Activated CD8-positive, alpha-beta memory T cell treated with anti-CD3 and anti-CD28 coated beads, Interleukin-2, amount 50 U/mL, for 4 hours (primary cell): ENCODE measurements at regions not wholly inside any gene's neighbourhood (a gene's known extent, or its start where the extent isn't known, plus 50 kb on each side); places are given as distances from the start of the nearest gene placed in this dataset.

Experiments used
- DNase-seq: peaks from one replicate; pipeline ENCODE4 v3.0.0-alpha.2; 2020

DNA sequence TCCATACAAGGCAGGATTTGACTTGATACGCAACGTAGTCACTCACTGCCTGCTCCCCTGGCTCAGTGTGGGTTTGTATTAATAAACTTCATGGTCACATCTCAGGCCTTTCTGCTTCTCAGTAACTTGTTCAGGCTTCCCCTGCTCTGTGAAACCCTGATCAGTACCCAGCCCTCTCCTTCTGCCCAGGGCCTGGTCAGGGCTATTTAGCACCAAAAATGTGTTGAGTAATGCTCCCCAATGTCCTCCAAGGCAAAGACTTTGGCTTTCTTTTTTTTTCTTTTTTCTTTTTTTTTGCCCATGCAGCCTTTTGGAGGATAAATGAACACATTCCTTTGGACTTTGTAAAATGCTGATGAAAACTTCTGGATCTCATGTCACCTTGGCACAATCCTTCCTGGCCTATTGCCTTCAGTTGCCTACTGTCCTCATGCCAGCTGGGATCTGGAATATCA lies 399.2 kb upstream of the KLF4 start:
- no peak for DNase-seq

DNA sequence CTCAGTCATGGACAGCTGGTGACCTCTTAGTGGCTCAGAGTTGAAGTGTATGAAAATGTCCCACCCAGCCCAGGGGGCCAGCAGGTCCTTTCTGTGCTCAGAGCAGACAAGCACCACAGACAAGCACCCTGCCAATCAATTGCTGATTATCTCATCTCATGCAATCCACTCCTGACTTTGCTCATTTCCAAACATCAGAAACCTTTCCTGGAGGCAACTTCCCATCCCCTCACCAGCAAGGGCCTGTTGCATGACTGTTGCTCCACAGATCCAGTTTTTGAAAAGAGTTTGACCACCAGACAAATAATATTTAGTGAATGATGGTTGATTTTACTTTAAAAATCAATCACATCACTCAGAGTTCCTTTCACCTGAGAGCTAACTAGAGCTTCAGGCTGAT lies 397.3 kb upstream of the KLF4 start:
- DNase-seq = no peak

DNA sequence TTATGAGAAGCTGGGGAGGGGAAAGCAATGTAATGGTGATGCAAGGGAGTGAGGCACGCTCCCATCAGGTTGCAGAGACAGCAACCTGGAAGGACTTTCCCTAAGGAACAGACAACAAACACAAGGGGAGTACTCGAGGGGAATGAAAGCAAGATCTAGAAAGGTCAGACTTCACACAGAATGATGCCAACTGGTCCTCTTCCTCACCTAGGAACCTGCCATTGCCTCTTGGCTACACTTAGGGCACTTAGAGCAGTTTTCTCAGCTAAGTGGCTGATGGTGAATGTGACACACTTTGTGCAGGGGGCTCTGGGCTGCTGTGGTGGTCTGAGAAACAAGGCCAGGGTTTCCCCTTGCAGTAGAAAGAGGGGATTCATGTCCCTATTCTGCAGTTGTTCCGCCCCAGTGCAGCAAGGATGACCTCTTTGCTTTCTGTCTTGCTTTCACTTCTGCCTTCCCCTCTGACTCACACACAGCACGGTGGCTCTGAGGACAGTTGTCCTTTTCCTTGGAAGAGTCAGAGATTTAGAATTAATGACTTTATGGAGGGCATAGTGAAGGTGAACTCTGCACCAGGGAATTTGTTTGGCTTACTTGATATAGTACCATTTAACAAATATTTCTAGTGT lies 394.0 kb upstream of the KLF4 start:
- DNase-seq = no peak

DNA sequence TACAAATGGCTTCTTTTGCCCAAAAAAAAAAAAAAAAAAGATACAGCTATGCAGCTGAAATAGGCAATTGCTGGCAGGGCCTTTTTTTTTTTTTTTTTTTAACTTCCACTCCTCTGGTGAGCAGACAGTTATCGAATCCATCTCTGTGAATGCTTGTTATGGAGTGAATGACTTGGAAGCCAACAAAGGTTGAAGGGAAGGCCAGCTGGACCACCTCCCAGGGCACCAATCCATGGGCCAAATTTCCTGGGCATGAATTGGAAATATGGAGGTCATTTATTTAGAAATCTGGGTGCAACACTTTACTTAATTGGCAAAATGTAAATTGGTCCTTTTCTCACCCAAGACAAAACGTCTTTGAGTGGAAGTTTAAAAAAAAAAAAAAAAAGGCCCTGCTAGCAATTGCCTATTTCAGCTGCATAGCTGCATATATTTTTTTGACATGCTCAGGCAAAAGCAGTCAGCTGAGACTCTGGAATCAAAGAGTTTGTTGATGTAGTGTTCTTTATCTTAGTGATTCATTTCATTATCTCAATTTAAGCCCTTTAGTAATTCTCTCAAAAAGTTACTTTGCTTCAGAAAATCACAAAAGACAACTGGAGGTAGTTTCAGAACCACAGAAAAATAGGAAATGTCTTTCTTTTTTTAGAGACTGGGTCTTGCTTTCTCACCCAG lies 392.2 kb upstream of the KLF4 start:
- DNase-seq = no peak

DNA sequence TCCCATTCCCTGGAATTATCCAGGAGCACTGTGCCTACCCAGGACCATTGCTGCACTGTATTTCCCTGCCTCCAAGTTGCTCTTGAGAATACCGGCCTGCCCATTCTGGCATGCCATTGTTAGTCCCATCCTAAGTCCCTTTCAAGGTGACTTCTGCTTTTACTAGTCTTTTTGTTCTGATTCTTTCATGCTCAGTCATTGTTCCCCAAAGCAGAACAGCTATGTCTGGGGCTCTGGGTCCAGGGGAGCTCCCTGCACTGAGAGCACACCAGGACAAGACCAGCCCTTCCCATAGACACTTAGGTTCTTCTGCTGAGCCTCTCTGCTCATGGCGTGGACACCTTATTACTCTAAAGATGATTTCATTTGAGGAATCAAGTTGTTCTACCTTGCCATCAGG lies 388.9 kb upstream of the KLF4 start:
- DNase-seq = no peak

DNA sequence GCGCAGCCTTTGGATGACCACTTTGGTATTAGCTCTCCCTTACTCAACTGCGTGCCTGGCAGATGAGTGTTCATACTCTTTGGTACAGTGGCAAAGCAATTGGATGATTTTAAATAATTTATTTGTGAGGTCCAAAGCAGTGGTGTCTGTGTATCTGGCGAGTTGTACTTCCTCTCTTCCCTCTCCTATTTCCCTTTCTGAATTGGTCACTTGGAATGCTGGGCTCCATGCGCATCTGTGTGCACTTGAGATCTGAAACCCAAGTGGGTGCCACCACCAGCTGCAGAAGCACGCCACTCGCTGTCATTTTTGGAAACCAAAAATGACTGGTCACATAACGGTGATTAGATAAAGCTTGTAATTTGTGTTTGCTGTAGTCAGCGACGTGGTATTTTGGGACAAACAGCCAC lies 386.0 kb upstream of the KLF4 start:
- no peak for DNase-seq

DNA sequence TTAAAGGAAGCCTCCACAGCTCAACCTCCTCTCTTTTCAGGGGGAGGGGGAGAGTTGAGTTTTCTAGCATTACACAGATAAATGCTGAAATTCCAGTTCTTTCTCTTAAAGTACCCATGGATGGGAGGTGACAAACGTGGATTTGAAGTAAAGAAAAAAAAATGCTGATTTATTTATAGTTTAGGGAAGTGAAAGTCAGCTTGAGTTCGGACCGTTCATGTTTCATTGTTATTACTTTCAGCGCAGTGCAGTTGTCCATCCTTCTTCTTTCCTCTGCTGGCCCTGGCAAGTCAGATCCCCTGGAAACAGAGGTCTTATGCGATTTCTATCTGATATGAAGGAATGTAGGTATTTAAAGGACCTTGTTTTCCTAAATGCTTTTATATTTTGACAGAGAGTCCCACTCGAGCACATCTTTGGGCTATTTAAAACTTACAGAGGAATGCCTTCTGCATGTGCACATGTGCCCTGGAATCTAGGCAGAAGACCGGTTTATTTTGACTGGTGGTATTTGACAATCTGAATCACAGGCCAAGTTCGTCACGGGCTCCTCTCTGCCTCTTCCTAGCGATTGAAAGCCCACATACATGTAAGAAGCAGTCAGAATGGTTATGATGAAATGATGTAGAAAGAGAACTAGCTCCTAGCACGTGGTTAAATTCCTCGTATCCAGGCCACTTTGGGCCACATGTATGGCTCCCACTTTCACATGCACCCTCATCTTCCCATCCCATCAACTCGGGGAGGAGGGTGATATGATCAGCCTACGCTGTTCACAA lies 385.2 kb upstream of the KLF4 start:
- DNase-seq = no peak

DNA sequence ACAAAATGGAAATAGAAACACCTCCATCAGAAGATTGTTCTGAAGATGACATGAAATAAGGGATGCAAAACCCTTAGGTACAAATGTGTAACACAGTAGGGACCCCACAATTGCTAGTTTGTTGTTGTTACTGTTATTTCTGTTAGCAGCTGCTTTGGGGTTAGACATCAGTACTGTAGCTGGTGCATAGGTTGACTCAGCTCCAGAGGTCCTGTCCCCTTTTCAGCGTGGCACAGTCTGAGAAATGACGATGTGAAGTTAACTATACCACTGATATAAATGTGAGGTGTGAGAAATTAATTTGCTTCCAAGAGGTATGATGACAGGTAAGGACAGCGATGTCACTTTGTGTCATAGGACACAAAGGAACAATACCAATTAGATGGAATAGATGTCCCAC lies 384.6 kb upstream of the KLF4 start:
- no peak for DNase-seq

DNA sequence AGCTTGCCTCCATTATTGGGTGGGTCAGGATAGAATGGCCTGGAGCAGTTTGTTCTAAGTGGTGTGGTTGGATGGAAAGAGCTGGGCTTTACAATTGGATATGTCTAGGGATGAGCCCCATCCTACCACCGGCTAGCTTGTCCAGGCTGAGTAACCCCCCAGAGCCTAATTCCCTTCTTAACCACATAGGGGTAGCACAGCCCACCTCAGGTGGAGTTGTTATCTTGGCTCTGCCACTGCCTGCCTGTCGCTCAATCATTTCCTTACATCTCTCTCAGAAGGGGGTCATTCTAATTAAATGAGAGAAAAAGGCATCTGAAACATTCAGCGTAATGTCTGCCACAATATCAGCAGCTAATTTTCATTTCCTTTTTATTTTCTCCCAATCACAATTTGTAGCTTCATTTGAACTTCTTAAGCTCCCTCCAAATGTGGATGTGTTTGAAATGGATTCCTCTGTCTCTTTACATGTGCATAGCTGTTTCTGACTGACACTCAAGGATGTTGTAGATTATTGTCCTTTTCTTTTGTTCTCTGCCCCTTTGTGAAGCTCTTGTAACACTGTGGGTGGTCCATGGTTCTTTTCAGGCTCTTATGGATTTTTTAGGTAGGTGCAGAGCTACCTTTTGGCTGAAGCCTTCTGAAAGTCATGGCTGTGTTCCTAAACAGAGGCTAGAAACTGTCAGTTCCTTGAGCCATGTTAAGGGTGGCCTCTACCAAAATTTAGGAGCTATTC lies 383.1 kb upstream of the KLF4 start:
- DNase-seq = no peak

DNA sequence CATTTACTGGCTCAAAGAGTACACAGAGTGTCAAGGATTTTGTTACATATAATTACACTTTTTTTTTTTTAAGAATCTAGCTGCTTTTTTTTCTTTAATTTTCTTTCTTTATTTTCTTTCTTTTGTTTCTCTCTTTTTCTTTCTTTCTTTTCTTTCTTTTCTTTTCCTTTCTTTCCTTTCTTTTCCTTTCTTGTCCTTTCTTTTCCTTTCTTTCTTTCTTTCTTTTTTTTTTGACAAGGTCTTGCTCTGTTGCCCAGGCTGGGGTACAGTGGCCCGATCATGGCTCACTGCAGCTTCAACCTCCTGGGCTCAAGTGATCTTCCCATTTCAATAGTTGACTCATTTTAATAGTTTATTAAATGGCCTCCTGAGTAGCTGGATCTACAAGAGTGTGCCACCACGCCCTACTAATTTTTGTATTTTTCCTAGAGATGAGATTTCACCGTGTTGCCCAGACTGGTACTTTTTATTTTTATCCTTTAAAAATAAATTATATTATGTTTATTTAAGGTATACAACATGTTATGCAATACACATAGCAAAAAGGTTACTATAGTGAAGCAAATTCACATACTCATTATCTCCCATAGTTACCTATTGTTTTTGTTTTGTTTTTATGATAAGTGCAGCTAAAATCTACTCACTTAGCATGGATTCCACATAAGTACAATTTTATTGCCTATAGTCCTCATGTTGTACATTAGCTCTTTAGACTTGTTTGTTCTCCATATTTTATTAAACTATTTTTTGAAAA lies 381.5 kb upstream of the KLF4 start:
- DNase-seq = no peak

DNA sequence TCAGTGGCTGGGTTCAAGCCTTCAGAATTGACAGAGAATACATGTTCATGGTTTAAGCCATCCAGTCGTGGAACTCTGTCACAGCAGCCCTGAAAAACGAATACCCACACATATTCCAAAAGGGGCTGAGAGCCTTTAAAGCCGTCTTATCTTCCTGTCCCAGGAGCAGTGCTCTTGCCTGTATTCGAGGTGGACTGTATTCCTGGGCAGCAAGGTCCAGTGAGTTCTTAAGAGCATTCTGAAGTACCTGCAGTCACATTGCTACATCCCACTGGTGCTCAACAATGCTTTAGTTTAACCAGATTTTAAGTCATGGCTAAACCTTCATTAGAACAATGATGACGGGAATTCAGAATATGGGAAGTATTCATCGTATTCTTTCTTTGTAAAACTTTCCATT lies 380.7 kb upstream of the KLF4 start:
- no peak for DNase-seq

DNA sequence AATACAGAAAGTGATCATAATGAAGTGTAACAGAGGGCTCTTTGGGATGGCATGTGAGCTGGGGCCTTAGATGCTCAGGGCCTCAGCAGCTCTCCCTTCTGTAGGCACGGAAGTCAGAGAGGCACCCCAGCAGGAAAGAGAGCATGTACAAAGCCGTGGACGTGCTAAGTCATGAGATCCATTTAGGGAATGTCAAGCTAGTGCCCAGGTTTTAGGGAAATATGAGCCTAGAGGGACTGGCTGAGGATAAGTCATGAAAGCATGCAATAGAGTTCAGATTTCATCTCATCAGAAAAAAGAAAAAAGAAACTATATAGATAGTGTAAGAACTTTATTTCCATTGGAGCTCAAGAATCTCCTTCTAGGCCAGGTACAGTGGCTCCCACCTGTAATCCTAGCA lies 379.5 kb upstream of the KLF4 start:
- DNase-seq = no peak

DNA sequence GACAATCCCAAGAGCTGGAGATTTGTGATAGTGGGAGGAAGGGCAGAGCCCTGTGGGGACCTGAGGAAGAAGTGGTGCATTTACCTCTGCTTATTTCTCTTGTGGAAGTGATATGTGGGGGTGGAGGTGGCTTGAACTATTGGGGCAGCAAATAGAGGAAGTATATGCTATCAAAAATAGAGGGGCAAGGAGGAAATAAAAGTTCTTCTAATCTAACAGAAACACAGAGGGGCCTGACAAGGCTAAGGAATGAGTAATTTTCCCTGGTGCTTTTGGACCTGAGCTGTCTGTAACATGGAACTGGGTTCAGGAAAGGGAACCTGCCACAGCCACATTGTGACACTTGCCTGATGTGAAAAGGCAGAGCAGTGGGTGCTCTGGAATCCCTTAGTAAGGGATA lies 378.6 kb upstream of the KLF4 start:
- DNase-seq = no peak

DNA sequence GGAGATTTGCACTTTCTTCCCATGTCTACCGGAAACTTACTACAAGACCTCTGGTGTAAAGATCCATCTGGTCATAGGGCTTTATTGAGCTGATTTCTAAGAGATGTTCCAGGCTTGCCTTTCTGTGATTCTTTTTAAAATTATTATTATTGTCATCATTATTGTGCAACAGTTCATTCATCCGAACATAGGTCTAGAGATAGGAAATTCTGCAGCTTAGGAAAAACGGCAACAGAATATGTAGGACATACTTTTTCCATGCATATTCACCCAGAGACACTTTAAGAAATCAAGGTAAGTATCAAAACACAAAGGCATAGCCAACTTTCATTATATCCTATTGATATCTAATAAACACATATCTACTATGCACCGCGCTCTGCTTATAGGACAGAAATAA lies 378.2 kb upstream of the KLF4 start:
- DNase-seq = no peak

DNA sequence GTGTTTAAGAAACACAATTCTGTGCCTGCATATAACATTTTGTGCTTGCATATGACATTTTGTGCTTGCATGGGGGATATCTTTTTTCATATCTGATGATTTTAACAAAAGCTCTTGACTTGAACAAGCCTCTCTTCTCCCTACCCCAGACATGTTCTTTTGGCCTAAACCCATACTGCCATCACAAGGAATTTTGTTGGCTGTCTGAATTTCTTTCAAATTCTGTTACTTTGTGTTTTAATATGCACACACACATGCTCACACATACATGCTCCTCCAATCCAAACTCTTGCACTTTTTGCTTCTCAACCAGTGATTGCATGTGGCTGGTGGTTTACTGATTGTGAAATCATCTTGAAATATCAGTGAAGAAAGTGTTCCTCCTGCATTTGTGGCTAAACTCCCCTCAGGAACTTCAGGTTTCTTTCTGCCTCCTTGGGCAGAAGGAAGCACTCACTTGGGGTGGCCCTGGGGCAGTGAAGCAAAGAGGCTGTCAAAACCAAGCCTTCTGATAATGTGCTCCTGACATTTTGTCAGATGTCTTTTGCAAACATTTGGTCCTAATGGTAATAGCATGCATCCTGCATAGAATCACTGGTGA lies 377.2 kb upstream of the KLF4 start:
- DNase-seq = no peak

DNA sequence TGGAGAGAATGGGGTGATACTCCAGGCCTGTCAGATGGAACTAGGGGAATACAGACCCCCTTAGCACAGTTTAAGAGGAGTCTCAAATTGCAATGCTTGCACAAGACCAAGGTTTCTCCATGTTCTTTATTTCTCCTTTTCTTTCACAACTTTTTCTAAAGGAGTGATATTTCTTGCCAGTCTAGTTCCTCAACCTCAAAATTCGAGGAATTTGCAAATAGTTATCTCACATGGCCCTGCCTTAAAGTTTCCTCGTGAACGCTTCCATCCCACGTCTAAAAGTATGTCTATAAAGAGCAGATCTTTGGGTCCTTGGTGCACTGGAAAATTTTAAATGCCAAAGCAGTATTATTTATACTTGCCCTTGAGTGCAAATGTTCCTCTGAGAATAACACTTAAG lies 373.8 kb upstream of the KLF4 start:
- DNase-seq = no peak

DNA sequence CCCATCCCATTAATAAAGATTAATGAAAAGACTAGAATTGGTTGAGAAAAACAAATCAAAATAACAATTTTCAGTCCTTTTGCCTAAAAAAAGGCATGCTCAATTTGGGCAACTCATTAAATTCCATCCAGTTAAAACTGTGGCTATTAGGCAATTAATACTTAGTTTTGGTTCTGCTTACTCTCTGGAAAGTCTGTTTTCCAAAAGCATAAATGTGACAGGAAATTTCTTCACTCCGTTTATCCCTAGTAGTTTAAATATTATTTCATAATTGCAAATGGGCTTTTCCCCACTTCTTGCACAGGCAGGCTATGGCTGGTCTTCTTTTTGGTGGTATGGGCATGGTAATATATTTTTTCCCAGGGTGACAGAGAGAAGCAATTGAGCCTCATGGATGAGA lies 373.3 kb upstream of the KLF4 start:
- DNase-seq = no peak

DNA sequence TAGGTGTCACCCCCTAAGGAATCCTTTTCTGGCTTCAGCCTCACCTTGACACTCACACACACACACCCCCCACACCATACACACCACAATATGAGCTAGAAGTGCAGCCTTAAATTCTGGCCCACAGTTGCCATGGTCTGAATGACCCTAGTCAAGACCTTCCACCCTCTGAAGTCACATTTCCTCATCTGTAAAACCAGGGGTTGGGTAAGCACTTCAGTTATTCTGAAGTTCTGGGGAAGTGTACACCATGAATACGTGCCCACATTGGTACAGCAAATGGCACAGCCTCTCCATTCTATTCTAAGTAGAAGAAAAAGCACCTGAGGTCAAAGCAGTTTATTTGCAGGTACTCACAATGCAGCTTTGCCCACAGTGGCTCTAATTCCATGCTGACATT lies 372.8 kb upstream of the KLF4 start:
- DNase-seq = no peak

DNA sequence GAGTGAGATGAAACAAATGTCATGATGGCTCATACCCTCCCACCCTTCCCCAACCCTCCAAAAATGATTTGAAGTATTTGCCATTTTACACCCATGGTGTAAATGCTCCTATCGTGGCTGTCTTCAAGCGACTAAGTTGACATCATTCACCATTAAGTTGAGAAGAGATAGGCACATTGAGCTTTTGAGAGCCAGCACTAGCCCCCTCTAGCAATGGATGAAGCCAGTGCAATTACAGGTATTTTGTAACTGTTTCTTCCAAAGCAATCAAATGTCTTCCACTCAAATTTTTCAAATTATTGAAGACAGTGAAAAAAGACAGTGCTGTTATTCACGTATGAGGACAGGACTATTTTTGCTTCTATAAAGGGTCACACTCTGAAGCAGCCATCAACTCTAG lies 371.5 kb upstream of the KLF4 start:
- DNase-seq = no peak

DNA sequence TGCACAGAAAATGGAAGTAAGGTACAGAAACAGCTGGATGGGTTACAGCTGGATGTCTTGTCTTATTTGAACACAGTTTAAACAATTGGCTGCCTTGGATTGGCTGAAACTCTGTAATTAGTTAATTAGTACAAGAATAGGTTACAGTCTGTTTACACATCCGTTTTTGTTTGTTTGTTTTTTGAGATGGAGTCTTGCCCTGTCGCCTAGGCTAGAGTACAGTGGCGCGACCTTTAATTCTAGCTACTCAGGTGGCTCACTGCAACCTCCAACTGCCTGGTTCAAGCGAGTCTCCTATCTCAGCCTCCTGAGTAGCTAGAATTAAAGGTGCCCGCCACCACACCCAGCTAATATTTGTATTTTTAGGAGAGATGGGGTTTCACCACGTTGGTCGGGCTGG lies 368.7 kb upstream of the KLF4 start:
- DNase-seq = no peak

DNA sequence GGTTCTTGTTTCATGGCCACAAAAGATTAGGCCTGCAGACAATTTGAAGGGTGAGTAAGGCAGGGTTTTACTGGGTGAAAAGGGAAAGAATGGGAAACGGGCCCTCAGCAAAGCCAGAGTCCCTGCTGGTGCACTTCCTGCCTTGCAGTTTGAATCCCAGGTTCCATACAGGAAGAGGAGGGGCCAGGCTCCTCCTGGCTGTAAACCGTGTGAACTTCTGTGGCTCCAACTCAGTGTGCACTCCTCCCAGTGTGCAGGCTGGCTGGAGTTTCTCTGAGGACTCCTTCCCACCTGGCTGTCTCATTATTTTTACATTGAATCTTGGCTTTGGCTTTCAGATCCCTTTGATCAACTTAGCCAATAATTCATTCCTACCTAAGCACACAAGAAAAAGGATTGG lies 367.1 kb upstream of the KLF4 start:
- no peak for DNase-seq

DNA sequence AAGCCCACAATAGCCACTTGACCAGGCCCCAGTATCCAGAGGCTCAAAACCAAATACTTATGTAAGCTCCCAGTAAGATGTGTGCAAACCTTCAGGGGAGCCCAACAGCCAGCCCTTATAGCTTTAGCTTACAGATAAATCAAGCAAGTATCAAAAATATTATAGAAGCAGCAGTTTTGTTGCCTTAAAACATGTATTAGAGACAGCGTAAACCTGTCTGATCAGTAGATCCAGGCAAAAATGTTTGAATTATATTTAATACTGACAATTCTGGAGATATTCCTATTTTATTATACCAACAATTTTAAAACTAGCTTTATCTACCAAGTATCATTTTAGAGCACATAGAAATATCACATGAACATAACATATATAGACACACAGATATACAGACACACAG lies 365.6 kb upstream of the KLF4 start:
- DNase-seq = no peak

DNA sequence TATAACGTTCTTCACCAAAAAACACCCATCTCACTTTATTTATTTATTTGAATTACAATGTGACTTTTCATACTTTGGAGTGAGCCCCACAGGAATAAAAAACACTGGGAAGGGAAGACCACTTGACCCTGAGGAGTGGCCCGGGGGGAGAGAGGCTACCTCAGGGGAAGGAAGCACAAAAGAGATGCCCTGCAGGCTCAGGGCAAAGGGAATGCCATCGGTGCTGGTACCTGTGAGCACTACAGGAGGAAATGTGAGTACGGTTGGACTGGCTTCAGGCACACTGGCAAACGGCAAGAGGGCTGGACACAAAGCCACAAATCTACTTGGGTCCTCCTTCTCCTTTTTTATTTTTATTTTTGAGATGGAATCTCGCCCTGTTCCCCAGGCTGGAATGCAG lies 363.9 kb upstream of the KLF4 start:
- DNase-seq = no peak
